IPS-15b (cell line): ENCODE measurements at regions not wholly inside any gene's neighbourhood (a gene's known extent, or its start where the extent isn't known, plus 50 kb on each side); places are given as distances from the start of the nearest gene placed in this dataset.
"Not testable (repeated sequence)": the region's sequence is repeated elsewhere in the genome, so short reads cannot be mapped to it uniquely, and the experiment has no call there.

ENCODE experiments used
- H3K27me3 ChIP-seq: one replicate; pipeline ENCODE4 v1.6.1; 2013; ENCODE audit warnings: low read length; ENCODE audit not compliant: control insufficient read depth, insufficient read depth
- H3K36me3 ChIP-seq: one replicate; pipeline ENCODE4 v1.6.1; 2013; ENCODE audit warnings: low read length; ENCODE audit not compliant: control insufficient read depth, insufficient read depth
- H3K4me1 ChIP-seq: one replicate; pipeline ENCODE4 v1.6.1; 2013; ENCODE audit warnings: mild to moderate bottlenecking, low read length; ENCODE audit not compliant: control insufficient read depth, insufficient read depth
- H3K4me3 ChIP-seq: one replicate; pipeline ENCODE4 v1.5.1; 2013; ENCODE audit warnings: low read depth, low read length
- H3K9ac ChIP-seq: one replicate; pipeline ENCODE4 v1.6.1; 2013; ENCODE audit warnings: low read depth, mild to moderate bottlenecking, low read length
- H3K9me3 ChIP-seq: one replicate; pipeline ENCODE4 v1.6.1; 2013; ENCODE audit warnings: mild to moderate bottlenecking, low read length; ENCODE audit not compliant: control insufficient read depth, insufficient read depth

- no peaks in the 10 kb centered on the region for H3K4me1 ChIP-seq
- H3K9me3 ChIP-seq: no peaks in the 10 kb centered on the region
- H3K36me3 ChIP-seq: no peaks in the 10 kb centered on the region
- no peak overlapping the region for H3K9ac ChIP-seq
- no peak overlapping the region for H3K4me3 ChIP-seq
- no peaks in the 10 kb centered on the region for H3K27me3 ChIP-seq
Observed at GRCh38 chr10:25842146-25842545, 91.9 kb upstream of the MYO3A start.

- H3K27me3 ChIP-seq: no peaks in the 10 kb centered on the region
- H3K4me3 ChIP-seq: no peak overlapping the region
- no peaks in the 10 kb centered on the region for H3K4me1 ChIP-seq
- no peak overlapping the region for H3K9ac ChIP-seq
- H3K36me3 ChIP-seq: no peaks in the 10 kb centered on the region
- no peaks in the 10 kb centered on the region for H3K9me3 ChIP-seq
Observed at GRCh38 chr10:25843551-25844170, 90.4 kb upstream of the MYO3A start.

GRCh38 chr10:25844716-25845115 is 89.3 kb upstream of the MYO3A start:
- H3K36me3 ChIP-seq, H3K9me3 ChIP-seq, H3K27me3 ChIP-seq, H3K4me3 ChIP-seq, H3K9ac ChIP-seq, H3K4me1 ChIP-seq: not testable (repeated sequence)

GRCh38 chr10:25849268-25849667 is 84.8 kb upstream of the MYO3A start:
- Histone ChIP-seq H3K4me3 (no peak overlapping the region), H3K9me3 (no peaks in the 10 kb centered on the region), H3K9ac (no peak overlapping the region), H3K4me1 (peaks cover 11% of the 10 kb centered on the region), H3K27me3 (no peaks in the 10 kb centered on the region), H3K36me3 (no peaks in the 10 kb centered on the region)

- Histone ChIP-seq H3K9ac (no peak overlapping the region), H3K36me3 (no peaks in the 10 kb centered on the region), H3K4me3 (no peak overlapping the region), H3K27me3 (no peaks in the 10 kb centered on the region), H3K4me1 (peaks cover 11% of the 10 kb centered on the region), H3K9me3 (no peaks in the 10 kb centered on the region)
Observed at GRCh38 chr10:25849988-25850387, 84.0 kb upstream of the MYO3A start.

GRCh38 chr10:25851548-25851947 is 82.5 kb upstream of the MYO3A start:
- Histone ChIP-seq H3K4me3 (no peak overlapping the region), H3K36me3 (no peaks in the 10 kb centered on the region), H3K4me1 (peaks cover 11% of the 10 kb centered on the region), H3K27me3 (no peaks in the 10 kb centered on the region), H3K9me3 (no peaks in the 10 kb centered on the region), H3K9ac (no peak overlapping the region)

GRCh38 chr10:25852364-25852941 is 81.6 kb upstream of the MYO3A start:
- peaks cover 11% of the 10 kb centered on the region for H3K4me1 ChIP-seq
- H3K9ac ChIP-seq: no peak overlapping the region
- H3K27me3 ChIP-seq: no peaks in the 10 kb centered on the region

GRCh38 chr10:25858076-25858475 is 76.0 kb upstream of the MYO3A start:
- H3K36me3 ChIP-seq: no peaks in the 10 kb centered on the region
- no peaks in the 10 kb centered on the region for H3K27me3 ChIP-seq
- H3K9me3 ChIP-seq: no peaks in the 10 kb centered on the region
- H3K9ac ChIP-seq: no peak overlapping the region
- H3K4me3 ChIP-seq: no peak overlapping the region
- H3K4me1 ChIP-seq: no peaks in the 10 kb centered on the region

More at GRCh38 chr10:25852364-25852941, 81.6 kb upstream of the MYO3A start:
- Histone ChIP-seq H3K36me3 (no peaks in the 10 kb centered on the region), H3K9me3 (no peaks in the 10 kb centered on the region), H3K4me3 (no peak overlapping the region)

GRCh38 chr10:25865267-25865666 is 68.8 kb upstream of the MYO3A start:
- Histone ChIP-seq H3K9me3 (no peaks in the 10 kb centered on the region), H3K4me3 (no peak overlapping the region), H3K27me3 (no peaks in the 10 kb centered on the region), H3K36me3 (no peaks in the 10 kb centered on the region), H3K9ac (no peak overlapping the region), H3K4me1 (no peaks in the 10 kb centered on the region)

- Histone ChIP-seq H3K4me1 (no peaks in the 10 kb centered on the region), H3K4me3 (no peak overlapping the region), H3K9ac (no peak overlapping the region), H3K9me3 (no peaks in the 10 kb centered on the region), H3K27me3 (no peaks in the 10 kb centered on the region), H3K36me3 (no peaks in the 10 kb centered on the region)
Observed at GRCh38 chr10:25867321-25867720, 66.7 kb upstream of the MYO3A start.

- Histone ChIP-seq H3K4me3 (no peak overlapping the region), H3K9me3 (no peaks in the 10 kb centered on the region)
Observed at GRCh38 chr10:25869067-25869591, 64.9 kb upstream of the MYO3A start.

GRCh38 chr10:25869609-25870008 is 64.4 kb upstream of the MYO3A start:
- Histone ChIP-seq H3K36me3 (no peaks in the 10 kb centered on the region), H3K27me3 (no peaks in the 10 kb centered on the region)

More at GRCh38 chr10:25869067-25869591, 64.9 kb upstream of the MYO3A start:
- H3K36me3 ChIP-seq: no peaks in the 10 kb centered on the region
- H3K9ac ChIP-seq: no peak overlapping the region
- H3K27me3 ChIP-seq: no peaks in the 10 kb centered on the region
- H3K4me1 ChIP-seq: no peaks in the 10 kb centered on the region

More at GRCh38 chr10:25869609-25870008, 64.4 kb upstream of the MYO3A start:
- Histone ChIP-seq H3K4me1 (no peaks in the 10 kb centered on the region), H3K9me3 (no peaks in the 10 kb centered on the region), H3K4me3 (no peak overlapping the region), H3K9ac (no peak overlapping the region)
